Esophagus squamous epithelium (tissue), 5 donors: ENCODE measurements at regions not wholly inside any gene's neighbourhood (a gene's known extent, or its start where the extent isn't known, plus 50 kb on each side); places are given as distances from the start of the nearest gene placed in this dataset.
A peak's percentile ranks its signal among the peaks of the same experiment; 100 is the strongest.

Experiments used
- DNase-seq: peaks from one replicate; lab custom pipeline; 2025; lab: John Stamatoyannopoulos, UW
- H3K27ac ChIP-seq, 4 donors: fragments of 200-600 bp; sonication (generic); one replicate each; pipeline ENCODE4 v1.5.1; 2016 to 2019; ENCODE audit warnings: mild to moderate bottlenecking in 1 of 4
- H3K27me3 ChIP-seq, 4 donors: fragments of 200-600 bp; sonication (generic); 1 replicate in 3 of 4; 2 replicates in 1 of 4; pipeline versions ENCODE4 v1.5.1 to v1.6.0; 2017 to 2021; ENCODE audit warnings: antibody characterized with exemption in 1 of 4
- H3K36me3 ChIP-seq, 3 donors: fragments of 200-600 bp; sonication (generic); one replicate each; pipeline ENCODE4 v1.5.1; 2016 to 2019
- H3K4me1 ChIP-seq, 3 donors: fragments of 200-600 bp; sonication (generic); one replicate each; pipeline ENCODE4 v1.5.1; 2017 to 2019
- H3K4me3 ChIP-seq, 4 donors: fragments of 200-600 bp; sonication (generic); 1 replicate in 3 of 4; 2 replicates in 1 of 4; pipeline ENCODE4 v1.5.1; 2016 to 2019; ENCODE audit warnings: mild to moderate bottlenecking in 2 of 4, moderate library complexity in 1 of 4
- H3K9me3 ChIP-seq, 3 donors: fragments of 200-600 bp; sonication (generic); one replicate each; pipeline ENCODE4 v1.5.1; 2016 to 2019
- CTCF ChIP-seq, 6 experiments: fragments of 450-650 bp in 4 of 6; fragments of 200-600 bp in 2 of 6; sonication (generic) in 2 of 6; IDR thresholded peaks; one replicate each; pipeline ENCODE4 v1.5.1; 2016 to 2019; ENCODE audit warnings: antibody characterized with exemption in 6 of 6, mild to moderate bottlenecking in 4 of 6, moderate library complexity in 4 of 6
- POLR2A ChIP-seq, 4 donors: fragments of 450-650 bp; IDR thresholded peaks; one replicate each; pipeline ENCODE4 v1.6.1; 2017; ENCODE audit warnings: antibody characterized with exemption in 4 of 4, mild to moderate bottlenecking in 4 of 4, moderate library complexity in 3 of 4
- WGBS, 2 donors: methylation state at CpG; one replicate each; pipeline ENCODE4 v1.1.5; 2018; 5-methylcytosine and 5-hydroxymethylcytosine counted together
- intact Hi-C: fragments of 100-400 bp; cut with DNase I; formaldehyde crosslinking; loops from one replicate; pipeline ENCODE4 v1.15.0; 2022
- donor health status: DM: yes; HTN: yes; CAD: no.

DNA sequence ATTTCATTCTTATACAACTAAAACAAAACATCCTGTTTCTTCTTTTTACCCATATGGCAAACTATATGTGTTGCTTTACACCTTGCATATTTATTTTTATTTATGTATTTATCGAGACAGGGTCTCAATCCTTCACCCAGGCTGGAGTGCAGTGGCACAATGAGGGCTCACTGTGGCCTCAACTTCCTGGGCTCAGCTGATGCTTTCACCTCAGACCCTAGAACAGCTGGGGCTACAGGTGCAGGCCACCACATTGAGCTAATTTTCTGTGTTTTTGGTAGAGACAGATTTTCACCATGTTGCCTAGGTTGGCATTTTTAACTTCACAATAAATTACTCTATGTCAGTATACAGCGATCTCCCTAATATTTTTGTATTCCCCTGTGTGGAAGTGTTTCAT lies 522.0 kb downstream of the MBD2 start:
- Histone ChIP-seq H3K9me3 (no peaks in the 10 kb centered on the region), H3K27ac (no peak overlapping the region), H3K4me3 (no peak overlapping the region), H3K27me3 (no peaks in the 10 kb centered on the region), H3K4me1 (no peaks in the 10 kb centered on the region), H3K36me3 (no peaks in the 10 kb centered on the region)
- WGBS, 2 donors: 72 to 77% methylated on average over 2 of the region's 2 CpGs
- TF ChIP-seq POLR2A (IDR thresholded peaks at IDR 0.05): no peak
- no peak for TF ChIP-seq CTCF (IDR thresholded peaks at IDR 0.05)
- intact Hi-C loops: no loop called here
- no peak for DNase-seq

GRCh38 chr18:53701697-53702096 lies 522.8 kb downstream of the MBD2 start:
- DNase-seq: no peak
- TF ChIP-seq POLR2A (IDR thresholded peaks at IDR 0.05): no peak
- TF ChIP-seq CTCF (IDR thresholded peaks at IDR 0.05): no peak
- Histone ChIP-seq H3K27ac (no peak overlapping the region), H3K4me1 (no peaks in the 10 kb centered on the region), H3K36me3 (no peaks in the 10 kb centered on the region), H3K9me3 (no peaks in the 10 kb centered on the region), H3K4me3 (no peak overlapping the region), H3K27me3 (no peaks in the 10 kb centered on the region)
- 54 to 75% methylated on average over 1 of the region's 1 CpG for WGBS, 2 donors
- intact Hi-C loops: no loop called here

- H3K27me3 ChIP-seq: no peaks in the 10 kb centered on the region
- no peak overlapping the region for H3K4me3 ChIP-seq
- no peaks in the 10 kb centered on the region for H3K4me1 ChIP-seq
- H3K9me3 ChIP-seq: peaks cover 0 to 6% (median 0%) of the 10 kb centered on the region in 3 donors
- H3K27ac ChIP-seq: no peak overlapping the region
- TF ChIP-seq CTCF (IDR thresholded peaks at IDR 0.05): peak in 1 of 6 experiments; percentile 22
- TF ChIP-seq POLR2A (IDR thresholded peaks at IDR 0.05): no peak
- WGBS, 2 donors: 0 to 4% methylated on average over 2 of the region's 2 CpGs
- no peak for DNase-seq
- no peaks in the 10 kb centered on the region for H3K36me3 ChIP-seq
- intact Hi-C loops: no loop called here
These were observed 525.6 kb downstream of the MBD2 start for GRCh38 chr18:53698907-53699306.

- H3K4me3 ChIP-seq: no peak overlapping the region
- H3K4me1 ChIP-seq: no peaks in the 10 kb centered on the region
- H3K27ac ChIP-seq: no peak overlapping the region
- DNase-seq: no peak
- H3K36me3 ChIP-seq: no peaks in the 10 kb centered on the region
- TF ChIP-seq CTCF (IDR thresholded peaks at IDR 0.05) (no peak), POLR2A (IDR thresholded peaks at IDR 0.05) (no peak)
- intact Hi-C loops: no loop called here
- H3K9me3 ChIP-seq: peaks cover 0 to 7% (median 0%) of the 10 kb centered on the region in 3 donors
- no peaks in the 10 kb centered on the region for H3K27me3 ChIP-seq
- WGBS, 2 donors: 82 to 86% methylated on average over 2 of the region's 2 CpGs
These were observed 534.6 kb downstream of the MBD2 start for GRCh38 chr18:53689886-53690285.

GRCh38 chr18:53686965-53687364 lies 537.5 kb downstream of the MBD2 start:
- H3K36me3 ChIP-seq: no peaks in the 10 kb centered on the region
- TF ChIP-seq POLR2A (IDR thresholded peaks at IDR 0.05) (no peak), CTCF (IDR thresholded peaks at IDR 0.05) (no peak)
- H3K27me3 ChIP-seq: no peaks in the 10 kb centered on the region
- no peak for DNase-seq
- H3K9me3 ChIP-seq: no peaks in the 10 kb centered on the region
- 62 to 73% methylated on average over 4 of the region's 4 CpGs for WGBS, 2 donors
- H3K4me1 ChIP-seq: no peaks in the 10 kb centered on the region
- intact Hi-C loops: no loop called here
- H3K27ac ChIP-seq: no peak overlapping the region
- no peak overlapping the region for H3K4me3 ChIP-seq
